Glutamatergic neuron (in vitro differentiated cells): ENCODE measurements at regions not wholly inside any gene's neighbourhood (a gene's known extent, or its start where the extent isn't known, plus 50 kb on each side); places are given as distances from the start of the nearest gene placed in this dataset.

Source experiments
- DNase-seq: peaks from one replicate; pipeline ENCODE4 v3.0.0; 2022
- H3K27ac Mint-ChIP-seq: one replicate; pipeline ENCODE4 v1.8.0; 2020; ENCODE audit warnings: mild to moderate bottlenecking, mixed read lengths, inconsistent platforms; ENCODE audit not compliant: unreplicated experiment
- H3K27me3 Mint-ChIP-seq: one replicate; pipeline ENCODE4 v1.8.0; 2020; ENCODE audit warnings: mild to moderate bottlenecking, moderate library complexity, mixed read lengths, inconsistent platforms; ENCODE audit not compliant: unreplicated experiment
- H3K36me3 Mint-ChIP-seq: one replicate; pipeline ENCODE4 v1.8.0; 2020; ENCODE audit warnings: mild to moderate bottlenecking, mixed read lengths, inconsistent platforms; ENCODE audit not compliant: unreplicated experiment
- H3K4me1 Mint-ChIP-seq: one replicate; pipeline ENCODE4 v1.8.0; 2020; ENCODE audit warnings: mild to moderate bottlenecking, low read depth, mixed read lengths, inconsistent platforms; ENCODE audit not compliant: unreplicated experiment
- H3K4me3 Mint-ChIP-seq: one replicate; pipeline ENCODE4 v1.8.0; 2020; ENCODE audit warnings: mild to moderate bottlenecking, mixed read lengths, inconsistent platforms; ENCODE audit not compliant: unreplicated experiment
- H3K9me3 Mint-ChIP-seq: one replicate; pipeline ENCODE4 v1.8.0; 2020; ENCODE audit warnings: mild to moderate bottlenecking, moderate library complexity, mixed read lengths, inconsistent platforms; ENCODE audit not compliant: unreplicated experiment
- TF ChIP-seq, protein P1 (sequence below): fragments of 200-600 bp; sonication (generic); IDR thresholded peaks from one replicate; pipeline ENCODE4 v1.5.0; 2021; ENCODE audit not compliant: partially characterized antibody, unreplicated experiment

- no peak overlapping the region for H3K4me3 Mint-ChIP-seq
- no peak for DNase-seq
- peaks cover 2% of the 10 kb centered on the region for H3K4me1 Mint-ChIP-seq
- H3K27me3 Mint-ChIP-seq: peaks cover 2% of the 10 kb centered on the region
- no peaks in the 10 kb centered on the region for H3K9me3 Mint-ChIP-seq
- H3K27ac Mint-ChIP-seq: no peak overlapping the region
- no peaks in the 10 kb centered on the region for H3K36me3 Mint-ChIP-seq
- TF ChIP-seq, protein P1, sequence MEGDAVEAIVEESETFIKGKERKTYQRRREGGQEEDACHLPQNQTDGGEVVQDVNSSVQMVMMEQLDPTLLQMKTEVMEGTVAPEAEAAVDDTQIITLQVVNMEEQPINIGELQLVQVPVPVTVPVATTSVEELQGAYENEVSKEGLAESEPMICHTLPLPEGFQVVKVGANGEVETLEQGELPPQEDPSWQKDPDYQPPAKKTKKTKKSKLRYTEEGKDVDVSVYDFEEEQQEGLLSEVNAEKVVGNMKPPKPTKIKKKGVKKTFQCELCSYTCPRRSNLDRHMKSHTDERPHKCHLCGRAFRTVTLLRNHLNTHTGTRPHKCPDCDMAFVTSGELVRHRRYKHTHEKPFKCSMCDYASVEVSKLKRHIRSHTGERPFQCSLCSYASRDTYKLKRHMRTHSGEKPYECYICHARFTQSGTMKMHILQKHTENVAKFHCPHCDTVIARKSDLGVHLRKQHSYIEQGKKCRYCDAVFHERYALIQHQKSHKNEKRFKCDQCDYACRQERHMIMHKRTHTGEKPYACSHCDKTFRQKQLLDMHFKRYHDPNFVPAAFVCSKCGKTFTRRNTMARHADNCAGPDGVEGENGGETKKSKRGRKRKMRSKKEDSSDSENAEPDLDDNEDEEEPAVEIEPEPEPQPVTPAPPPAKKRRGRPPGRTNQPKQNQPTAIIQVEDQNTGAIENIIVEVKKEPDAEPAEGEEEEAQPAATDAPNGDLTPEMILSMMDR: no peak
Observed at GRCh38 chr15:29433050-29433318, 163.4 kb upstream of the NSMCE3 start.

DNA sequence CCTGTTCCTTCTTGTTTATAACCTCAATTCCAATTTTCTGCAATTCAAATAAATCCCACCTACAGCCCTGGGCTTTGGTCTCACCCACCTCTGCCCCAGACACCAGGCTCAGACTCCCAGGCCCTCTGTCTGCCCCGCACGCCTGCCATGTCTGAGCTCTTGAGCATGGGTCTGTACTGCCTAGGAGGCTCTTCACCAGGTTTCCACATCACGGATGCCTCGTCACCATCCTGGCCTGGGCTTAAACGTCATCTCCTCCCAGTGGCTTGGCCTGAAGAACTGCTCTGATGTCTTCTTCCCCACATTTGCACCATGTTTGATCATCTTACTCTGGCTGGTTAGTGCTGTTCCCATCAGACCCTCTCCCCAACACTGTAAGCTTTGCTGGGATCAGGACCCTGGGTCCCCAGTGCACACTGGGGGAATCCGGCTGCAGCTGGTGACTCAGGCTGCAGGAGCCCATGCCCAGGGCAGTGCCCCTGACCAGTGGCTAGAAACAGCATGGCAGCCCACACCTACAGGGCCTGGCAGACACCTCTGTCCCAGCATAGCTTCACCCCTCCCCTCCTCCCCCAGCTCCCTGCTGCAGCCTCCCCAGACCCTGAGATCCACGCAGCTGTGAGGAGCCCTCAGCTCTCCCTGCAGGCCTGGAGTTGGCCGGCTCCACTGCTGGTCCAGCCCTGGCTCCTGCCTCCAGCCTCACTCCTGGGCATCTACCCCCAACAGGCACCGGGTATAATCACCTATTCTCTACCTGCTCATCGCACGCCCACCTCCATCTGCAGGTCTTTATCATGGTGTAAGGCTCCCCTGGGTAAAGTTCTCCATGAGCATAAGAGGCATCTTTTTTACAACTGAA, 162.8 kb upstream of the NSMCE3 start:
- H3K4me3 Mint-ChIP-seq: no peak overlapping the region
- H3K27ac Mint-ChIP-seq: no peak overlapping the region
- H3K4me1 Mint-ChIP-seq: peaks cover 2% of the 10 kb centered on the region

DNA sequence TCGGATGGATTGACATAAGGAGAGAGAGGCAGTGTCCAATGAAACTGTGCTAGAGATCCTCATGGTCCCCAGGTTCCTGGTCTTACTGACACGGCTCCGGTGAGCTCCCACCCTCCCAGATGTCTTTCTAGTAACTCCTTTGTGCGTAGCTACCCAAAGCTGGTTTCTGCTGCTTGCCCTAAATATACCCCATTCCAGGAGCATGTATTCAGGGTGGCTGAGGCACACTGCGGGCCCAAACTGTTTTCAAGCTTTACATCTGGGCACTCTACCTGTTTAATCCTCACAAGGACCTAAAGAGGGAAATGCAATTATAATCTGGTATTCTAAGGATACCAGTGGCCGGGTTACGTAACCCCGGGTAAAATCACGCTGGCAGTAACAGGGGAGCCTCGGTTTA, 161.2 kb upstream of the NSMCE3 start:
- H3K9me3 Mint-ChIP-seq: peaks cover 1% of the 10 kb centered on the region
- H3K27ac Mint-ChIP-seq: no peak overlapping the region
- DNase-seq: no peak
- H3K4me1 Mint-ChIP-seq: peaks cover 2% of the 10 kb centered on the region
- H3K4me3 Mint-ChIP-seq: no peak overlapping the region
- peaks cover 2% of the 10 kb centered on the region for H3K27me3 Mint-ChIP-seq
- no peaks in the 10 kb centered on the region for H3K36me3 Mint-ChIP-seq
- TF ChIP-seq, protein P1: no peak

More for the DNA sequence above, 162.8 kb upstream of the NSMCE3 start:
- TF ChIP-seq, protein P1: no peak
- no peak for DNase-seq
- Mint-ChIP-seq H3K27me3 (peaks cover 2% of the 10 kb centered on the region), H3K36me3 (no peaks in the 10 kb centered on the region), H3K9me3 (peaks cover 1% of the 10 kb centered on the region)

DNA sequence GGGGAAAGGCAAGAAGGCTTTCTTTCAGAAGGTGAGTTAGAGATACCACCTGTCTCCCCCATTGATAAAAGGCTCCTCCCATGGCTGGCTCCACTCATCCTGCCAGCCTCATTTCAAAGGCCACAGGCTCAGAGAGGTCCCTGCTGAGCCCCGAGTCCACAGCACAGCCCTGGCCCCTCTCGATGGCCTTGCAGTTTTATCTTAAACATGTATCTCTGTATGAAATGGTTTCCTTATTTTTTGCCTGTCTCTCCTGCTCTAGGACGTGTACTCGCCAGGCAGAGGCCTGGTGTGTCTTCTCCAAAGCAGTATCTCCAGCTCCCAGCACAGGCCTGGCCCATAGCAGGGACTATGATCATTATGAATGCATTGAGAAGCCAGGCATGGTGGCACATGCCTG, 160.5 kb upstream of the NSMCE3 start:
- Mint-ChIP-seq H3K9me3 (peaks cover 1% of the 10 kb centered on the region), H3K4me1 (peaks cover 2% of the 10 kb centered on the region), H3K36me3 (no peaks in the 10 kb centered on the region), H3K4me3 (no peak overlapping the region), H3K27me3 (peaks cover 2% of the 10 kb centered on the region), H3K27ac (no peak overlapping the region)
- DNase-seq: no peak
- TF ChIP-seq, protein P1: no peak

DNA sequence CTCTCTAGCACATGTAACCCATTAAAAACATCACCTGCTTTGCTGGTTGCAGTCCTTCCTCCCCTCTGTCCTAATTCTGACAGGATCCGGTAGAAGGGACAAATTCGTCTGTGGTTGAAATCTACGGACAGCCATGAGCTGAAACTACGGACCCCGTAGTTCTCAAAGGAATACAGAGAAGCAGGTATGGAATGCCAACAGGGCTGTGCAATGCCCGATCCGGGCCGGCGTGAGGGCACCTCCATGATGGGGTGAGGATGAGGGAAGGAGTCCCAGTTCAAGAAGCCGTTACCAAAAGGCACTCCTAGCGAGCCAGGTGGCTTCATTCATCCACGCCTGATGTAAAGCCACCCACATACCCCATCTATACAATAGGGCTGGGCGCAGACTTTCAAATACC, 160.0 kb upstream of the NSMCE3 start:
- no peaks in the 10 kb centered on the region for H3K4me1 Mint-ChIP-seq
- H3K36me3 Mint-ChIP-seq: no peaks in the 10 kb centered on the region
- DNase-seq: no peak
- H3K4me3 Mint-ChIP-seq: no peak overlapping the region
- H3K27ac Mint-ChIP-seq: no peak overlapping the region
- TF ChIP-seq, protein P1: no peak
- H3K9me3 Mint-ChIP-seq: peaks cover 1% of the 10 kb centered on the region
- peaks cover 2% of the 10 kb centered on the region for H3K27me3 Mint-ChIP-seq
